Tibial nerve (tissue), 4 donors: ENCODE measurements at regions not wholly inside any gene's neighbourhood (a gene's known extent, or its start where the extent isn't known, plus 50 kb on each side); places are given as distances from the start of the nearest gene placed in this dataset.

Experiments used
- CTCF ChIP-seq, 5 experiments: fragments of 200-600 bp in 3 of 5; fragments of 450-650 bp in 2 of 5; sonication (generic) in 3 of 5; IDR thresholded peaks; one replicate each; pipeline ENCODE4 v1.5.1; 2016 to 2019; ENCODE audit warnings: antibody characterized with exemption in 5 of 5, mild to moderate bottlenecking in 3 of 5, moderate library complexity in 2 of 5
- EP300 ChIP-seq, 2 donors: sonication (generic); formaldehyde crosslinking; IDR thresholded peaks; one replicate each; pipeline ENCODE4 v1.6.1; 2017; ENCODE audit warnings: antibody characterized with exemption in 2 of 2, mild to moderate bottlenecking in 1 of 2
- POLR2A ChIP-seq, 2 donors: fragments of 450-650 bp; IDR thresholded peaks; one replicate each; pipeline ENCODE4 v1.6.1; 2017; ENCODE audit warnings: antibody characterized with exemption in 2 of 2, mild to moderate bottlenecking in 2 of 2, moderate library complexity in 2 of 2

GRCh38 chr7:136617176-136617575, 251.3 kb upstream of the CHRM2 start:
- TF ChIP-seq CTCF (IDR thresholded peaks at IDR 0.05) (no peak), POLR2A (IDR thresholded peaks at IDR 0.05) (no peak), EP300 (IDR thresholded peaks at IDR 0.05) (no peak)
